Activated gamma-delta T cell treated with Interleukin-2 at 50 U/mL for 16 hours (primary cell): ENCODE measurements at regions not wholly inside any gene's neighbourhood (a gene's known extent, or its start where the extent isn't known, plus 50 kb on each side); places are given as distances from the start of the nearest gene placed in this dataset.

Experiments
- DNase-seq: peaks from one replicate; pipeline ENCODE4 v3.0.0-alpha.2; 2020

GRCh38 chr18:39062426-39062825 lies 1496.8 kb upstream of the CELF4 start:
- no peak for DNase-seq

- DNase-seq = no peak
Observed at GRCh38 chr18:39058386-39059000, 1492.9 kb upstream of the CELF4 start.

GRCh38 chr18:39057423-39058064 lies 1491.9 kb upstream of the CELF4 start:
- no peak for DNase-seq

DNA sequence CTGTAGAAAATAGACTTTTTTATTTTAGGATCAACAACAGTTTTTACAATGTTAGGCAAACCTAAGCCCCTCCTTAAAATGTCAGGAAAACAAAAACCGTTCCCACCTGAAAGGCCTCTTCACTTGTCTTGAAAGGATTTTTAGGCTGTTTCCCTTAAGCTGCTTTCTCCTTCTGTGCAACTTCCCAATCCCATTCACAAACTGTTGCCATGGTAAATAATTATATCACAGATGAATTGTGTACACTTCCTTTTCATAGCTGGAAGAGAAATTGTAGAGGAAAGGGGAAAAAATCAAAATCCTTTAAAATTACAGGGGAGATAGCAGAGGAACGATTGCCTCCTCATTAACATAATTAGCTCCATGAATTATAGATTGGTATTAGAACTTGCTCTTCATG lies 1488.0 kb upstream of the CELF4 start:
- DNase-seq = no peak

GRCh38 chr18:39051013-39051412 lies 1485.4 kb upstream of the CELF4 start:
- DNase-seq = no peak

DNA sequence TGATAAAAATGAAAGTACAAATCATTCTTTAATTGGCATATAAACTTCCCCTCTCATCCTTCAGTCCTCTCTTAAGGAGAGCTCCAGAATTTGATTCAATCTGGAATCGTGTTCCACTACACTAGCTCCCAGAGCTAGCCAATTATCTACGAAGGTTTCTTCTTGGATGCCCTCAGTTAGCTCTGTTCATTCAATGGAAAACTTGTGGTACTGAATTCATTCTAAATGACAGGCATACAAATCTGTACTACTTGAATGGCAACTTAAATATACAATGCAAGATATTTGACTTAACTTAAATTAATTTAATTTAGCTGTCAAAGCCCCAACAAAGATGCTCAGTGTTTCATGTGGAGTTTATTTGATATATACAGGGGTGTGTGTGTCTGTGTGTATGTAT lies 1474.2 kb upstream of the CELF4 start:
- no peak for DNase-seq

DNA sequence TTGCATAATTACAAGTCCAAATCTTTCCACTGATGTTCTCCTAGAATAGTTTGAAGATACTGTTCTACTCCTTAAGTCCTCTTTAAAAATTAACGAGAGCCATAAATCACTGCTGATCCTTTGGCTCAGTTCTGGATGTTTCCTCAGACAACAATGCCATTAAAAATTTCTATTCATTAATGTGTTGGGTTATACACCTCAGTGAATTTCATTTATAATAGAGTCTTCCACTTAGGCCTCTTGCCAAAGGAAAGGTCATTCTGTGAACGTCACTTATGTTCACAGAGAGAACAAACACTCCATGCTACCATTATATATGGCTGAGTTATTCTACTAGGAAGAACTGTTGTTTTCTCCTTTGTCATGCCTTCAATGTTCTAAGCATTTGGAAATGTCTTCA lies 1472.3 kb upstream of the CELF4 start:
- DNase-seq = no peak

DNA sequence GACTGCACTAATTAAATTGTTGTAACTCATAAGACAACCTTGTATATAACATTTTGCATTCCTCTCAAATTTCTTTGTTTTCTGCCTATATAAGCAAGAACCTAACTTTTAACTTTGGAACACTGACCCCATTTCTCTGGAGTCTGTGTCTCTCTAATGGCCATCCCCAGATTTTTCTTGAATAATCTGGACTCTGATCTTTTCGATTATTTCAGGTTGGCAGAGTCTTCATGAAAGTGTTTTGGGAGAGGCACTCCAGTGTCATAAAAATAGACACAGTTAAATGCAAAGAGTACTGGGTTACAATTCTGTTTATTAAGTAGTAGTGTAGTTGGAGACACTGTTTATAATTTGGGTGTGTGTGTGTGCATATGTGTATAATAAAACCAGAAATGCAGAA lies 1467.7 kb upstream of the CELF4 start:
- no peak for DNase-seq

- DNase-seq = no peak
Observed at GRCh38 chr18:39031647-39032046, 1466.0 kb upstream of the CELF4 start.

GRCh38 chr18:39030124-39030655 lies 1464.6 kb upstream of the CELF4 start:
- no peak for DNase-seq

GRCh38 chr18:39025531-39025930 lies 1459.9 kb upstream of the CELF4 start:
- DNase-seq = no peak

GRCh38 chr18:39019989-39020388 lies 1454.4 kb upstream of the CELF4 start:
- no peak for DNase-seq

- no peak for DNase-seq
Observed at GRCh38 chr18:39007031-39007902, 1441.7 kb upstream of the CELF4 start.

- no peak for DNase-seq
Observed at GRCh38 chr18:38996056-38996455, 1430.5 kb upstream of the CELF4 start.

GRCh38 chr18:38993342-38993741 lies 1427.7 kb upstream of the CELF4 start:
- no peak for DNase-seq

- no peak for DNase-seq
Observed at GRCh38 chr18:38984968-38985367, 1419.4 kb upstream of the CELF4 start.

- no peak for DNase-seq
Observed at GRCh38 chr18:38982072-38982471, 1416.5 kb upstream of the CELF4 start.

DNA sequence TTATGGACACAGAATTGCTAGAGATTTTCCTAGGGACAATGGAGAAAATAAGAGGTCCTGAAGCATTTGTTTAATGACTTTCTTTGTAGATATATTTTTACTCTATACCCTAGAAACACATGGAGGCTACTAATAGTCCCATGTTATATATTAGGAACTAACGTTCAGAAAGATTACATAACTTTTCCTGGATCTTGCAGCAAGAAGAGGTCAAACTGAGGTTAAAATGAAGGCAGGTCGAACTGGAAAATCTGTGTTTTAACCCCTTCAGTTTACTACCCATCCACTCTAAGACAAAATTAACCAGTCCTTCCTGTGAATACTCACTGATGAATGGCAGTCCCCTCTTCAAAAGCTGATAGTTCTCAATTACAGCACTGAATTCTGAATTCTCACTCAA lies 1415.8 kb upstream of the CELF4 start:
- DNase-seq = no peak

- no peak for DNase-seq
Observed at GRCh38 chr18:38980420-38980819, 1414.8 kb upstream of the CELF4 start.

DNA sequence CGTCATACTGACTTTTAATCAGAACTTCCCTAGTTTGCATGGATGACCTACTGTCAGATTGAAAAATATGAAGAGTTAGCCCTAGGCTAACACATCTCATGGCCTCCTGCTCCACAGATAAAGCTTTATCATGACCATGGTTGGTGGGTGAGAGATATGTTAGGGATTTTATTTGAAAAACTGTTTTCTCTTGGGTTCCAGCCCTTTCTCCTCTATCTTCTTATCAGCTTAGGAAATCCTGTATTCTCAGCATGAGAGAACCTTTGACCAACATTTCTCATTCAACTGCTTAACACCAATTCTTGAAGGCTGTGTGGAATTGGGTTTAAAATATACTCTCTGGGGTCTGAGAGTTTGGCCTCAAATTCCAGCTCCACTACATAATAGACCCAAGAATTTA lies 1407.0 kb upstream of the CELF4 start:
- DNase-seq = no peak

DNA sequence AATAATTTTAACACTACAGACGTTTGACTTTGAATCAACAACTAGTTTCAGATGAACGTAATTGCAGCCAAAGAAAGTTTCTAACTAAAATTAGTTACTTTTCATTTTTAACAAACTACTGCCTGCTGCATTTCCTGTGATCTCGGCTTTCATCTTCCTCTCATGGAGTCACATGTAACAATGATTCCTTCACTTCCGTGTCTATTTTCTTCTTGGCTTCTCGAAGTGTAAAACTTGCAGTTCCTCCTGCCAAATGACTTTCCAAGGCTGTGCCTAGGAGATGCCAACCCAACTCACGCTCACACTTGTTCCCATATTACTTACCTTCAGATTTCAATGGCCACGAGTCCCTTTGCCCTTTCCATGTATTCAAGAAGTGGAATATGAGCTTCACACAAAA lies 1406.3 kb upstream of the CELF4 start:
- no peak for DNase-seq

DNA sequence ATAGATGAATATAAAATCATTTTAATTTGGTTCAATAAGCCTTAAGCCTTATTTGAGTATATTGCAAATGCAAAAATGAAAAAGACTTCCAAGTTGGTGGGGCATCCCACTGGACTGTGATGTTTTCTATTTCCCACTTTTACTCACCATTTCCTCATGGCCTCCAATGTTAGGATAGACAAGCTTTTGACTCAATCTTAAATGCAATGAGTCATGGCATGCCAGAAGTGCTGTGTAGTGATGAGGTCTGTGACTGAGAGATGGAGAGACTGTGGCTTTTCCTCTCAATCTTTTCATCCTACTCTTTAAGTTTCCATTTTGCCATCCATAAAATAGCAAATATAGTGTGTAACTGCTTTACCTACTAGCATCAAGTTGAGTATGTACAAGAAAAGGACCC lies 1401.2 kb upstream of the CELF4 start:
- no peak for DNase-seq

GRCh38 chr18:38963943-38964660 lies 1398.5 kb upstream of the CELF4 start:
- no peak for DNase-seq
